ENCODE measurements at regions not wholly inside any gene's neighbourhood (a gene's known extent, or its start where the extent isn't known, plus 50 kb on each side); places are given as distances from the start of the nearest gene placed in this dataset.

GRCh38 chr3:69463531-69463930 lies 77.6 kb upstream of the FRMD4B start:
- no peak for TF ChIP-seq CTCF (IDR thresholded peaks at IDR 0.05)
- TF ChIP-seq POLR2AphosphoS5 (IDR thresholded peaks at IDR 0.05) = no peak
- no peak for TF ChIP-seq POLR2A (IDR thresholded peaks at IDR 0.05)
